Loucy (cell line): ENCODE measurements at regions not wholly inside any gene's neighbourhood (a gene's known extent, or its start where the extent isn't known, plus 50 kb on each side); places are given as distances from the start of the nearest gene placed in this dataset.

Experiments
- H2AFZ ChIP-seq: fragments of 200-600 bp; sonication (generic); 2 replicates; pipeline ENCODE4 v1.6.0; 2016; ENCODE audit warnings: antibody characterized with exemption, mild to moderate bottlenecking, low read length, moderate library complexity
- H3F3A ChIP-seq: fragments of 200-600 bp; 2 replicates; pipeline ENCODE4 v1.6.0; 2016; ENCODE audit warnings: antibody characterized with exemption, low read depth, mild to moderate bottlenecking
- H3K27me3 ChIP-seq: fragments of 200-600 bp; sonication (generic); 2 replicates; pipeline ENCODE4 v1.6.1; 2014; ENCODE audit warnings: low read length, mild to moderate bottlenecking; ENCODE audit not compliant: insufficient read depth, poor library complexity, severe bottlenecking
- H3K36me3 ChIP-seq: fragments of 200-600 bp; sonication (generic); 2 replicates; pipeline ENCODE4 v1.6.1; 2016; ENCODE audit warnings: low read length; ENCODE audit not compliant: insufficient read depth
- H3K4me1 ChIP-seq: fragments of 200-600 bp; sonication (generic); 2 replicates; pipeline ENCODE4 v1.5.1; 2014; ENCODE audit warnings: low read length, mild to moderate bottlenecking; ENCODE audit not compliant: insufficient read depth, poor library complexity, severe bottlenecking
- H3K4me2 ChIP-seq: fragments of 200-600 bp; sonication (generic); 2 replicates; pipeline ENCODE4 v1.6.0; 2014; ENCODE audit warnings: antibody characterized with exemption, low read length, low read depth, mild to moderate bottlenecking; ENCODE audit not compliant: poor library complexity, severe bottlenecking
- H3K4me3 ChIP-seq: fragments of 200-600 bp; sonication (generic); 2 replicates; pipeline ENCODE4 v1.5.1; 2014; ENCODE audit warnings: low read length, mild to moderate bottlenecking, mixed read lengths; ENCODE audit not compliant: poor library complexity, severe bottlenecking
- H3K79me2 ChIP-seq: fragments of 200-600 bp; sonication (generic); 2 replicates; pipeline ENCODE4 v1.6.1; 2014; ENCODE audit warnings: low read length; ENCODE audit not compliant: insufficient read depth
- H3K9ac ChIP-seq: fragments of 200-600 bp; sonication (generic); 2 replicates; pipeline ENCODE4 v1.6.0; 2014; ENCODE audit warnings: mild to moderate bottlenecking, low read depth, low read length, moderate library complexity; ENCODE audit not compliant: poor library complexity, severe bottlenecking
- H3K9me2 ChIP-seq: fragments of 200-600 bp; sonication (generic); replicated peaks from 2 replicates; pipeline ENCODE4 v1.6.1; 2016; ENCODE audit warnings: low read depth, low read length, mixed read lengths
- H3K9me3 ChIP-seq: fragments of 200-600 bp; sonication (generic); 2 replicates; pipeline ENCODE4 v1.6.1; 2014; ENCODE audit warnings: mild to moderate bottlenecking, antibody characterized with exemption, low read length, low read depth; ENCODE audit not compliant: insufficient read depth
- H4K20me1 ChIP-seq: fragments of 200-600 bp; sonication (generic); 2 replicates; pipeline ENCODE4 v1.6.0; 2014; ENCODE audit warnings: antibody characterized with exemption, low read length, mild to moderate bottlenecking; ENCODE audit not compliant: insufficient read depth, poor library complexity, severe bottlenecking
- CTCF ChIP-seq: fragments of 200-600 bp; sonication (generic); conservative IDR thresholded peaks from 2 replicates; pipeline ENCODE4 v1.5.1; 2014; ENCODE audit warnings: mild to moderate bottlenecking, antibody characterized with exemption, low read length
- EZH2phosphoT487 ChIP-seq: fragments of 200-600 bp; IDR thresholded peaks from 2 replicates; pipeline ENCODE4 v1.6.1; 2018; ENCODE audit warnings: antibody characterized with exemption, mild to moderate bottlenecking, moderate library complexity, borderline replicate concordance

GRCh38 chrX:148185631-148186030, 204.5 kb downstream of the FMR1NB start:
- Histone ChIP-seq H3K4me3 (no peak overlapping the region), H4K20me1 (no peaks in the 10 kb centered on the region), H2AFZ (no peak overlapping the region), H3K9me2 (no peaks in the 10 kb centered on the region), H3K27me3 (no peaks in the 10 kb centered on the region), H3K36me3 (no peaks in the 10 kb centered on the region), H3K4me1 (no peaks in the 10 kb centered on the region), H3K4me2 (no peak overlapping the region), H3K9me3 (no peaks in the 10 kb centered on the region), H3K9ac (no peak overlapping the region), H3F3A (no peaks in the 10 kb centered on the region), H3K79me2 (no peaks in the 10 kb centered on the region)
- TF ChIP-seq CTCF: no peak
- no peak for TF ChIP-seq EZH2phosphoT487

DNA sequence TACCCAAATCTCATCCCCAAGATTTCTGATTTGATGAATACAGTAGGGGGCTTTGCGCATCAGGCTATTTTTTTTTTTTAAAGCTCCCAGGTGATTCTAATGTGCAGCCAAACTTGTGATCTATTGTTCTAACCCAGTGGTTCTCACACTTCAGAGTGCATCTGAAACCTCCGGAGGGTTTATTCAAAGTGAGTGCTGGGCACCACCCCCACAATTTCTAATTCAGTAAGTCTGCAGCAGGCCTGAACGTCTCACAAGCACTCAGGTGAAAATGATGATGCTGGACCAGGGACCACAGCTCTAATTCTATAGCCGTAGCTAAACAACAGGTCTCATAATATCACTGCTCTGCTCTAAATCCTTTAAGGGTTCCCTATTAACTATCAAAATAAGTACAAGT, 211.4 kb downstream of the FMR1NB start:
- Histone ChIP-seq H3F3A (no peaks in the 10 kb centered on the region), H3K9me3 (no peaks in the 10 kb centered on the region), H2AFZ (no peak overlapping the region), H3K9ac (no peak overlapping the region), H3K4me2 (no peak overlapping the region), H3K79me2 (no peaks in the 10 kb centered on the region), H3K36me3 (no peaks in the 10 kb centered on the region), H3K4me3 (no peak overlapping the region), H4K20me1 (no peaks in the 10 kb centered on the region), H3K4me1 (no peaks in the 10 kb centered on the region), H3K27me3 (no peaks in the 10 kb centered on the region), H3K9me2 (no peaks in the 10 kb centered on the region)
- TF ChIP-seq CTCF (no peak), EZH2phosphoT487 (no peak)

GRCh38 chrX:148193759-148194158, 212.6 kb downstream of the FMR1NB start:
- no peak overlapping the region for H2AFZ ChIP-seq
- H3K9ac ChIP-seq: no peak overlapping the region
- H3F3A ChIP-seq: no peaks in the 10 kb centered on the region
- no peaks in the 10 kb centered on the region for H4K20me1 ChIP-seq
- H3K4me2 ChIP-seq: no peak overlapping the region
- H3K79me2 ChIP-seq: no peaks in the 10 kb centered on the region
- no peaks in the 10 kb centered on the region for H3K9me3 ChIP-seq
- no peaks in the 10 kb centered on the region for H3K36me3 ChIP-seq
- no peaks in the 10 kb centered on the region for H3K9me2 ChIP-seq
- H3K4me3 ChIP-seq: no peak overlapping the region
- H3K4me1 ChIP-seq: no peaks in the 10 kb centered on the region
- TF ChIP-seq EZH2phosphoT487: no peak
- TF ChIP-seq CTCF: no peak
- no peaks in the 10 kb centered on the region for H3K27me3 ChIP-seq
